ENCODE measurements at regions not wholly inside any gene's neighbourhood (a gene's known extent, or its start where the extent isn't known, plus 50 kb on each side); places are given as distances from the start of the nearest gene placed in this dataset.

DNA sequence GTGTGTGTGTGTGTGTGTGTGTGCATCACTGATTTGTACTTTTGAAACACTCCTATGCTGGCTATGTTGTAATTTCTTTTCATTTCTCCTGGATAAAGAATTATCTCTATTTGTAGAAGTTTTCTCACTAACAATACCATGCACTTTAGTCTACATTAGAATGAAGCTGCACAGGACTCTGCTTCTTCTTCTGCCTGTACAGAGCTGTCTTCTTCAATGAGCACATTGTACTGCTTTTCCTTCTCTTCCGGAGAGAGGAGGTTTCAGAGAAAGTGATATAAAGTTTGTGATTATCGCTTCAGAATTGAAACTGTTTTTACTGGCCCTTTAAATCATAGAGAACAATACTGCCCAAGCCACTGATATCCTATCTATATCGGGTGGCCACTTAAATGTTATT, 677.0 kb downstream of the NR2F1-AS1 start:
- TF ChIP-seq, protein P1, sequence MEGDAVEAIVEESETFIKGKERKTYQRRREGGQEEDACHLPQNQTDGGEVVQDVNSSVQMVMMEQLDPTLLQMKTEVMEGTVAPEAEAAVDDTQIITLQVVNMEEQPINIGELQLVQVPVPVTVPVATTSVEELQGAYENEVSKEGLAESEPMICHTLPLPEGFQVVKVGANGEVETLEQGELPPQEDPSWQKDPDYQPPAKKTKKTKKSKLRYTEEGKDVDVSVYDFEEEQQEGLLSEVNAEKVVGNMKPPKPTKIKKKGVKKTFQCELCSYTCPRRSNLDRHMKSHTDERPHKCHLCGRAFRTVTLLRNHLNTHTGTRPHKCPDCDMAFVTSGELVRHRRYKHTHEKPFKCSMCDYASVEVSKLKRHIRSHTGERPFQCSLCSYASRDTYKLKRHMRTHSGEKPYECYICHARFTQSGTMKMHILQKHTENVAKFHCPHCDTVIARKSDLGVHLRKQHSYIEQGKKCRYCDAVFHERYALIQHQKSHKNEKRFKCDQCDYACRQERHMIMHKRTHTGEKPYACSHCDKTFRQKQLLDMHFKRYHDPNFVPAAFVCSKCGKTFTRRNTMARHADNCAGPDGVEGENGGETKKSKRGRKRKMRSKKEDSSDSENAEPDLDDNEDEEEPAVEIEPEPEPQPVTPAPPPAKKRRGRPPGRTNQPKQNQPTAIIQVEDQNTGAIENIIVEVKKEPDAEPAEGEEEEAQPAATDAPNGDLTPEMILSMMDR (conservative IDR thresholded peaks at IDR 0.05), result no peak
- no peak for TF ChIP-seq ZFX (IDR thresholded peaks at IDR 0.05)
